ENCODE measurements at regions not wholly inside any gene's neighbourhood (a gene's known extent, or its start where the extent isn't known, plus 50 kb on each side); places are given as distances from the start of the nearest gene placed in this dataset.

GRCh38 chr17:77427391-77427991 is 286.7 kb downstream of the SEC14L1 start:
- BruUV-seq (replicated peaks), result no TSS peak
- Histone ChIP-seq H3K79me2 (ENCODE audit: control insufficient read depth, insufficient read depth, low read length) (peaks cover 54% of the 10 kb centered on the region), H3K27me3 (ENCODE audit: control insufficient read depth in 2 of 2, insufficient read depth in 2 of 2, low read length in 2 of 2) (no peaks in the 10 kb centered on the region), H4K20me1 (replicated peaks; ENCODE audit: control insufficient read depth, insufficient read depth, low read length) (peaks cover 68% of the 10 kb centered on the region), H3K4me2 (ENCODE audit: insufficient read depth, low read length) (no peak overlapping the region; the same call in 1 of the 2 replicates), H3K9ac (ENCODE audit: insufficient read depth in 1 of 2, low read depth in 2 of 2, low read length in 2 of 2) (peak overlapping the region in 1 of 2 experiments; percentile 73; a peak in 2 of 4 replicates), H3K4me1 (replicated peaks in 1 of 2; ENCODE audit: control insufficient read depth in 2 of 2, insufficient read depth in 2 of 2, low read length in 2 of 2) (peaks cover 37 to 70% of the 10 kb centered on the region in 2 experiments), H3K36me3 (ENCODE audit: control insufficient read depth, insufficient read depth, low read length) (peaks cover 5% of the 10 kb centered on the region; the same call in 1 of the 3 replicates), H2AFZ (ENCODE audit: low read depth, low read length) (no peak overlapping the region), H3K9me3 (replicated peaks; ENCODE audit: control insufficient read depth, insufficient read depth, low read depth, low read length) (no peaks in the 10 kb centered on the region), H3K27ac (ENCODE audit: extremely low read depth, low read depth, low read length) (no peak overlapping the region), H3K9me1 (ENCODE audit: control insufficient read depth, insufficient read depth, low read length) (peaks cover 3% of the 10 kb centered on the region), H3K4me3 (no peak overlapping the region)
- FAIRE-seq (no peak), DNase-seq (ENCODE audit: extremely low read depth in 1 of 4, low spot score in 3 of 4) (peak in 3 of 4 experiments; percentile 41 to 52 (median 47)), ATAC-seq (peak; percentile 16; the same call in 1 of the 3 replicates)
- in situ Hi-C loops (cut with MboI) (loop anchor here (5.0 kb wide), 1 partner anchor 65 kb away; no protein-coding TSS in a partner anchor), intact Hi-C loops (cut with micrococcal nuclease) (loop anchor here (5.0 kb wide), 2 partner anchors 55 to 95 kb away; no protein-coding TSS in a partner anchor)
- WGBS (ENCODE audit: insufficient coverage, low coverage, missing lambda C conversion rate), result 52% methylated on average over 13 of the region's 14 CpGs
- ChIA-PET POLR2A (interaction anchor here (0.6 to 2.0 kb wide), 7 partner anchors 10 to 326 kb away, joined by 3 to 6 read pairs (median 4); no protein-coding TSS in a partner anchor), CTCF (ENCODE audit: low intra/inter-chr PET ratio) (no interaction called here)
- TF ChIP-seq HNRNPH1 (optimal IDR thresholded peaks at IDR 0.05; ENCODE audit: low read depth, low read length) (no peak), NBN (IDR thresholded peaks at IDR 0.05; ENCODE audit: low read depth) (no peak), FOSL1 (tag; conservative IDR thresholded peaks at IDR 0.05) (peak; percentile 68), PRPF4 (IDR thresholded peaks at IDR 0.05; ENCODE audit: insufficient read depth, low read depth, low read length, poor library complexity, severe bottlenecking) (no peak), MAFG (tag; conservative IDR thresholded peaks at IDR 0.05) (0 out of 2 replicates have a peak, but pooled peaks have one; percentile 29), ZFP36 (IDR thresholded peaks at IDR 0.05; ENCODE audit: low read depth, low read length, partially characterized antibody) (no peak), PATZ1 (CRISPR knock-in tag; IDR thresholded peaks at IDR 0.05; ENCODE audit: borderline replicate concordance) (no peak), C11orf30 (IDR thresholded peaks at IDR 0.05; ENCODE audit: low read depth) (peak; percentile 53; the same call in 1 of the 2 replicates), ZNF274 (IDR thresholded peaks at IDR 0.05; ENCODE audit: borderline replicate concordance, low read depth, low read length) (no peak), REST (IDR thresholded peaks at IDR 0.05; ENCODE audit: borderline replicate concordance) (peak; percentile 66), REST (CRISPR knock-in tag; IDR thresholded peaks at IDR 0.05; ENCODE audit: low read depth) (no peak)
